NCI-H460 (cell line): ENCODE measurements at regions not wholly inside any gene's neighbourhood (a gene's known extent, or its start where the extent isn't known, plus 50 kb on each side); places are given as distances from the start of the nearest gene placed in this dataset.
"Not testable (repeated sequence)": the region's sequence is repeated elsewhere in the genome, so short reads cannot be mapped to it uniquely, and the experiment has no call there.

Experiments
- DNase-seq: peaks from one replicate; pipeline ENCODE4 v3.0.0-alpha.2; 2016; ENCODE audit warnings: low read depth; ENCODE audit errors: extremely low read depth

GRCh38 chr1:104288322-104288721 is 538.6 kb downstream of the AMY1C start:
- not testable (repeated sequence) for DNase-seq

- no peak for DNase-seq
These were observed 541.5 kb downstream of the AMY1C start for GRCh38 chr1:104291156-104291555.

- no peak for DNase-seq
These were observed 544.6 kb downstream of the AMY1C start for GRCh38 chr1:104294259-104294658.

- DNase-seq = no peak
These were observed 545.8 kb downstream of the AMY1C start for GRCh38 chr1:104295511-104295910.

GRCh38 chr1:104309673-104310072 is 560.0 kb downstream of the AMY1C start:
- no peak for DNase-seq

- DNase-seq = no peak
These were observed 566.1 kb downstream of the AMY1C start for GRCh38 chr1:104315823-104316222.

GRCh38 chr1:104322131-104322530 is 572.4 kb downstream of the AMY1C start:
- DNase-seq = no peak

- DNase-seq = no peak
These were observed 579.6 kb downstream of the AMY1C start for GRCh38 chr1:104329278-104329677.

DNA sequence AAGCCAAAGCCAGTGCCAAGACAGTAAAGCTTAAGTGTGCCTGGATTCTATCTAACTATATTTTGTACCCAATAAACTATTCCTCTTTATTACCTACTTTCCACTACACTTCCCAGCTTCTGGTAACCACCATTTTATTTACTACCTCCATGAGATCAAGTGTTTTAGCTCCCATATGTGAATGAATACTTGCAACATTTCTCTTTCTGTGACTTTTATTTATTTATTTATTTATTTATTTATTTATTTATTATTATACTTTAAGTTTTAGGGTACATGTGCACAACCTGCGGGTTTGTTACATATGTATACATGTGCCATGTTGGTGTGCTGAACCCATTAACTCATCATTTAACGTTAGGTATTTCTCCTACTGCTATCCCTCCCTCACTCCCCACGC is 582.1 kb downstream of the AMY1C start:
- DNase-seq = no peak

DNA sequence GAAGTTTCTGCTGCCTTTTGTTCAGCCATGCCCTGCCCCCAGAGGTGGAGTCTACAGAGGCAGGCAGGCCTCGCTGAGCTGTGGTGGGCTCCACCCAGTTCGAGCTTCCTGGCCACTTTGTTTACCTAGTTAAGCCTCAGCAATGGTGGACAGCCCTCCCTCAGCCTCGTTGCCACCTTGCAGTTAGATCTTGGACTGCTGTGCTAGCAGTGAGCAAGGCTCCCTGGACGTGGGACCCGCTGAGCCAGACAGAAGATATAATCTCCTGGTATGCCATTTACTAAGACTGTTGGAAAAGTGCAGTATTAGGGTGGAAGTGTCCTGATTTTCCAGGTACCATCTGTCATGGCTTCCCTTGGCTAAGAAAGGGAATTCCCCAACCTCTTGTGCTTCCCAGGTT is 588.2 kb downstream of the AMY1C start:
- DNase-seq = not testable (repeated sequence)

GRCh38 chr1:104341944-104342343 is 592.2 kb downstream of the AMY1C start:
- DNase-seq = no peak

- DNase-seq = no peak
These were observed 598.6 kb downstream of the AMY1C start for GRCh38 chr1:104348277-104348676.

DNA sequence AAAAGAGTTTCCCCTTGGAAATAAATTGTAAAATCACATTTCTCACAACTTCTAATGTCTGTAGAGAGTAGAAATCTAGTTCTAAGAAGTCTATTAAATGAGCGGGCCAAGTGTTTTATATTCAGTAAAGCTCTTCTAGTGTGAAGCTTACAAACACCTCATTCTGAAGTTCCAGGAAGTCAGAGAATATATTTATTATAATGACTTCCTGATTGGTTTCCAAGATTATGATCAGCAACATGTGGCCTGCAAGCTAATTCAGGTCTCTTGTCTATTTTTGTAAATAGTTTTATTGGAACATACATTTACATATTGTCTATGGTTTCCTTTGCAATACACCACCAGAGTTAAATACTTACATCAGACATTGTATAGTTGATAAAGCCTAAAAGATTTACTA is 603.9 kb downstream of the AMY1C start:
- no peak for DNase-seq

DNA sequence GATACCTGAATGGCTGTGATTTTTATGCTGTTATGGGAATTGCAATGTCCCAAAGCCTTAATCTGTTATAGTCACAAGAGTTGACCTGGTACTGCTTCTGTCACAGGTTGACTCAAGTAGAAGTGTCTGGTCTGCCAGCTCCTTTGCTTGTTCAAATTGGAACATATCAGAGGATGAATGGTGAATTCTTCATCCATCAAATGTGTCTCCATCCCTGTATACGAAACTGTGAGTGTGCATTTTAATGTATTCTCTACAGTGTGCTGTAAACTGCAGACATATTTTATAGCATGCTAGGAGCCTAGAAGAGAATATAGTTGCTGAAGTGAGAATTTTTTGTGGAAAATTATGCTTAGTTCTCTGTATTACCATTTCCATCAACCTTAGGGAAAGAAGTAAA is 608.4 kb downstream of the AMY1C start:
- DNase-seq = no peak

GRCh38 chr1:104358621-104359020 is 608.9 kb downstream of the AMY1C start:
- DNase-seq = no peak

GRCh38 chr1:104378414-104378813 is 628.7 kb downstream of the AMY1C start:
- no peak for DNase-seq

- no peak for DNase-seq
These were observed 630.3 kb downstream of the AMY1C start for GRCh38 chr1:104380003-104380402.

DNA sequence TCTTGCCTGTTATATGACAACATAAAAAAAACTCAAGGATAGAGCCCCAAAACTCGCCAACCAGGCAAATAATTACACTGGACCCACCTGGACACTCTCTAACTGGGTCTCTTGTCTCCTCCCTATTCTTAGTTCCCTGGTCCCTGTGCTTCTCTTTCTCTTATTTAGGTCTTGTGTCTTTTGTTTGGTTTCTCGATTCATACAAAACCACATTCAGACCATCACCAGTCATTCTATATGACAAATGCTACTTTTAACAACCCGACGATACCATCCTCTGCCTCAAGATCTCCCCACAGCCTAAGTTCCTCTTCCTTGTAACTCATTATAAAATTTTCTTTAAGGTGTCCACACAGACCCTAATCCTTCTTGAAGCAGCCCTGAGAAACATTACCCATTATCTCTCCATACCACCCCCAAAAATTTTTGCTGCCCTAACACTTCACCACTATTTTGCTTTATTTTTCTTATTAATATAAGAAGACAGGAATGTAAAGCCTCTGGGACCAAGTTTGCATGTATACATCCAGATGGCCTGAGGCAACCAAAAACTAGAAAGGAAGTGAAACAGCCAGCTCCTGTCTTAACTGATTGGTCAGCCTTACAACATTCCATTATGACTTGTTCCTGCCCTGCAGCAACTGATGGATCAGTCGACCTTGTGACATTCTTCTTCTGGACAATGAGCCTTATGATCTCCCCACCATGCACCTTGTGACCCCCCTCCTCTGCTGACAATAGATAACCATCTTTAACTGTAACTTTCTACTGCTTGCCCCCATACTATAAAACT is 638.2 kb downstream of the AMY1C start:
- no peak for DNase-seq

DNA sequence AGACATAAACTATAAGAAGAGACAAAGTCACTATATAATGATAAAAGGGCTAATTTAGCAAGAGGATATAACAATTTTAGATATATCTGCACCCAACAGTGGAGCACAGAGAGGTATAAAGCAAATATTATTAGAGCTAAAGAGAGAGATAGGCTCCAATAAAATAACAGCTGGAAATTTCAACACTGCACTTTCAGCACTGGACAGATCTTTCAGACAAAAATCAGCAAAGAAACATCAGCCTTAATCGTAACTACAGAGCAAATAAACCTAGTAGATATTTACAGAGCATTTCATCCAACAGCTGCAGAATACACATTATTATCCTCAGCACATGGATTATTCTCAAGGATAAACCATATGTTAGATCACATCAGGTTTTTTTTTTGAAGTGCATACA is 642.9 kb downstream of the AMY1C start:
- DNase-seq = no peak

DNA sequence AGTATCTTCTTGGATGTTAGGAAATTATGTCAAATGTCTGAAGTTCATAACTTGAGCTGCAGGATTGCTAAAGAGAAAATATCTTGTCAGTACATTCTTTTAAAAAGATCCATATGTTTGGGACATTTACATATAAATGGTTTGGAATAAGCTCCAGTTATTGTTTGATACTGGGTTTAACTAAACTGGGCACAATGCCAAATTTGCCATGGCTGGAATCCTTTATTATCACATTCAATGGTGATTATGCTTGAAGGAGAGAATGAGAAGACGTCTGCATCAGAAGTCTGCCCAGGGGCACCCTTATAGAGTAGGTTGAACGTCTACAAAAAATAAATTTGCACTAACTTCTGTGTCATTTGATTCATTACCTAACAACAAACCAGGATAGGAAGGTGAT is 652.5 kb downstream of the AMY1C start:
- DNase-seq = no peak

- DNase-seq = no peak
These were observed 654.2 kb downstream of the AMY1C start for GRCh38 chr1:104403883-104404282.

DNA sequence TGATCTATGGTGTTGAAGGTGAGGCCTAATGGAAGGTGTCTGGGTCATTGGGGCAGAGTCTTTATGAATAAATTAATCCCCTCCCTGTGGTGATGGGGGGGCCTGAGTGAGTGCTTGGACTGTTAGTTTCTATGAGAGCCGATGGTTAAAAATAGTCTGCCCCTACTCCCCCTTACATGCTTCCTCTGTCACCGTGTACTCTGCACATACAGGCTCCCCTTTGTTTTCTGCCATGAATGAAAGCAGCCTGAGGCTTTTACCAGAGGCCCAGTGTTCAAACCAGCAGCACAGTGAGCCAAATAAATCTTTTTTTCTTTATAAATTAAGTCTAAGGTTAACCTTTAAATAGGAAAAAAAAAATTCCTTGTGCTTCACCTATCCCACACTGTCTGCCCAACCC is 657.0 kb downstream of the AMY1C start:
- DNase-seq = no peak

- DNase-seq = no peak
These were observed 658.6 kb downstream of the AMY1C start for GRCh38 chr1:104408268-104408667.
